ENCODE measurements at regions not wholly inside any gene's neighbourhood (a gene's known extent, or its start where the extent isn't known, plus 50 kb on each side); places are given as distances from the start of the nearest gene placed in this dataset.

DNA sequence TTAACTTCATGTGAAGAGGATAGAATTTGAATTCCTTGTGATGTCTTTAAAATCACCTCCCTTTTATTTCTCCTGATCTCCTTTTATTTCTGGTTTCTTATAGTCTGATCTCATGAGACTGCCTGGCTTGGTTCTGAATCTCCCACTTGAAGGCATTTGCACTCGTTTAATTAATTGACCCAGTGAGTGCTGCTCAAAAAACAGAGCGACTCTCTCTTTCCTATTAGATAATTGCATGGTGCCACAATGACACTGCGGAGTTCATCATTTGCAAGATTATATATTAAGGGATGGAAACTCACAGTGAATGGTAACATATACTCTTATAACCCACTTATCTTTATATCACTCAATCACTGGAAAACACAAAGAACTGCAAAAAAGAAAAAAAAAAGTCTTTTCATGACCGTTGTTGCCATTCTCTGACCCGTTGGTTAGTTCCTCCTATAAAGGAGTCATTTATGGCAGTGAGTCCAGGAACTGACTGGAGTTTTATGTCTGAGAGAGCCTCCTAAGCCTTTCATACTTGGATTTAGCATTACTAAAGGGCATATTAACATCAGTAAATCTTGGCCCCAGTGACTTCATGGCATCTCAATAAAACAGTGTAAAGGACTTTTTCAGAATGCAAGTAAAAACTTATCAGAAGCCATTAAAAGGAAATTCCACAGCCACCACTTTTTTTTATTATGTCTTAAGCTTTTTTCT lies 103.3 kb upstream of the EPHA4 start:
- intact Hi-C loops (cut with DNase I; ENCODE audit: low total_unique reads): no loop called here
- Histone ChIP-seq H3K9me3 (no peaks in the 10 kb centered on the region), H3K27me3 (no peaks in the 10 kb centered on the region), H3K4me3 (no peak overlapping the region), H3K27ac (no peak overlapping the region), H3K4me1 (no peaks in the 10 kb centered on the region), H3K36me3 (no peaks in the 10 kb centered on the region)
- TF ChIP-seq, protein P1, sequence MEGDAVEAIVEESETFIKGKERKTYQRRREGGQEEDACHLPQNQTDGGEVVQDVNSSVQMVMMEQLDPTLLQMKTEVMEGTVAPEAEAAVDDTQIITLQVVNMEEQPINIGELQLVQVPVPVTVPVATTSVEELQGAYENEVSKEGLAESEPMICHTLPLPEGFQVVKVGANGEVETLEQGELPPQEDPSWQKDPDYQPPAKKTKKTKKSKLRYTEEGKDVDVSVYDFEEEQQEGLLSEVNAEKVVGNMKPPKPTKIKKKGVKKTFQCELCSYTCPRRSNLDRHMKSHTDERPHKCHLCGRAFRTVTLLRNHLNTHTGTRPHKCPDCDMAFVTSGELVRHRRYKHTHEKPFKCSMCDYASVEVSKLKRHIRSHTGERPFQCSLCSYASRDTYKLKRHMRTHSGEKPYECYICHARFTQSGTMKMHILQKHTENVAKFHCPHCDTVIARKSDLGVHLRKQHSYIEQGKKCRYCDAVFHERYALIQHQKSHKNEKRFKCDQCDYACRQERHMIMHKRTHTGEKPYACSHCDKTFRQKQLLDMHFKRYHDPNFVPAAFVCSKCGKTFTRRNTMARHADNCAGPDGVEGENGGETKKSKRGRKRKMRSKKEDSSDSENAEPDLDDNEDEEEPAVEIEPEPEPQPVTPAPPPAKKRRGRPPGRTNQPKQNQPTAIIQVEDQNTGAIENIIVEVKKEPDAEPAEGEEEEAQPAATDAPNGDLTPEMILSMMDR (IDR thresholded peaks at IDR 0.05): no peak
- TF ChIP-seq POLR2A (IDR thresholded peaks at IDR 0.05): no peak
- no peak for DNase-seq

DNA sequence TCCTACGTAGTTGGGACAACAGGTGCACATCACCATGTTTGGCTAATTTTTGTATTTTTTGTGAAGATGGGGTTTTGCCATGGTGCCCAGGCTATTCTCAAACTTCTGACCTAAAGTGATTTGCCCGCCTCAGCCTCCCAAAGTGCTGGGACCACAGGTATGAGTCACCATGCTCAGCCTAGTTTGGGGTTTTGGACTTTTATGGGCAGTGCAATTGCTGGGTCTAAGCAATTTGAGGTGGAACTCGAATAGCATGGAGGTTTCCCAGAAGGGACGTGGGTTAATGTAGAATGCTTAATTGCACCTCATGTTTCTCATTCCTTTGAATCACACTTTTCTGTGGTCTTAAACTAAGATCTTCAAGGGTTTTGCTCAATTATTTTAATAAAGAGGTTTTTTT lies 102.3 kb upstream of the EPHA4 start:
- no peak for DNase-seq
- intact Hi-C loops (cut with DNase I; ENCODE audit: low total_unique reads): no loop called here
- Histone ChIP-seq H3K4me3 (no peak overlapping the region), H3K4me1 (no peaks in the 10 kb centered on the region), H3K27ac (no peak overlapping the region), H3K27me3 (no peaks in the 10 kb centered on the region), H3K9me3 (no peaks in the 10 kb centered on the region), H3K36me3 (no peaks in the 10 kb centered on the region)
- no peak for TF ChIP-seq POLR2A (IDR thresholded peaks at IDR 0.05)
- TF ChIP-seq, protein P1 (IDR thresholded peaks at IDR 0.05): no peak

DNA sequence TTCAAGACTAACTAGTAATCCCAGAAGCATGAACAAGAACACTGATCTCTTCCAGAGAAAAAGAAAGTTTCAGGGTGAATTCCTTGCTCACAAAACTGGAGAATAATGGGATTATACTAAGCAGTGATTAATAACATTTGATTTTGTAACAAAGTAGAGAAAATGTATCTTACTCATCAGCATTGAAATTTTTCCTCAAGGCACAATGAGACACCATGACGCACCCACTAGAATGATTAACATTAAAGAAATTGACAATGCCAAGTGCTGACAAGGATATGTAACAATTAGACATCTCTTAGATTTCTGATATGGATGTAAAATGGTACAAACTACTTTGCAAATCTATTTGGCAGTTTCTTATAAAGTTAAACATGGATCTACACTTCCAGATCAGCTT lies 101.1 kb upstream of the EPHA4 start:
- Histone ChIP-seq H3K9me3 (no peaks in the 10 kb centered on the region), H3K36me3 (no peaks in the 10 kb centered on the region), H3K27me3 (no peaks in the 10 kb centered on the region), H3K4me3 (no peak overlapping the region), H3K4me1 (no peaks in the 10 kb centered on the region), H3K27ac (no peak overlapping the region)
- intact Hi-C loops (cut with DNase I; ENCODE audit: low total_unique reads): no loop called here
- TF ChIP-seq, protein P1 (IDR thresholded peaks at IDR 0.05): no peak
- no peak for TF ChIP-seq POLR2A (IDR thresholded peaks at IDR 0.05)
- DNase-seq: no peak

DNA sequence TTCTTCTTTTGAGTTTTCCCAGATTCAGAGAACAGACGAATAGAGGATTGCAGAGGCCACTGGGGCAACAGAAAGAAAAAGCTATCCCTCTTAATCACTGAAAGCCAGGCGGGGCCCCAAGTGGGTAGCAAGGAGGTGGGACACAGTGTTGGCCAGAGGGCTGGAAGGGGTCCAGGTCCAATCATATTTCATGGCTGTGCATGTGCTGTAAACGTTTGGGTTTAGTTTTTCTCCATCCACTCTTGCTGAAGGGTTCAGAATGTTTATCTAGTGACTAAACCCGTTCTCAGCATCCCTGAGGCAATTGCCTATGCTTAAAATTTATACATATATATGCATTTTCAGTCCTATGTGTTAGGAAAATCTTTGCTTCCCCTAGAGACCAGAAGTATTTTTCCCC lies 99.4 kb upstream of the EPHA4 start:
- Histone ChIP-seq H3K36me3 (no peaks in the 10 kb centered on the region), H3K4me1 (no peaks in the 10 kb centered on the region), H3K27me3 (no peaks in the 10 kb centered on the region), H3K27ac (no peak overlapping the region), H3K4me3 (no peak overlapping the region), H3K9me3 (no peaks in the 10 kb centered on the region)
- DNase-seq: no peak
- intact Hi-C loops (cut with DNase I; ENCODE audit: low total_unique reads): no loop called here
- TF ChIP-seq, protein P1 (IDR thresholded peaks at IDR 0.05): no peak
- TF ChIP-seq POLR2A (IDR thresholded peaks at IDR 0.05): no peak

DNA sequence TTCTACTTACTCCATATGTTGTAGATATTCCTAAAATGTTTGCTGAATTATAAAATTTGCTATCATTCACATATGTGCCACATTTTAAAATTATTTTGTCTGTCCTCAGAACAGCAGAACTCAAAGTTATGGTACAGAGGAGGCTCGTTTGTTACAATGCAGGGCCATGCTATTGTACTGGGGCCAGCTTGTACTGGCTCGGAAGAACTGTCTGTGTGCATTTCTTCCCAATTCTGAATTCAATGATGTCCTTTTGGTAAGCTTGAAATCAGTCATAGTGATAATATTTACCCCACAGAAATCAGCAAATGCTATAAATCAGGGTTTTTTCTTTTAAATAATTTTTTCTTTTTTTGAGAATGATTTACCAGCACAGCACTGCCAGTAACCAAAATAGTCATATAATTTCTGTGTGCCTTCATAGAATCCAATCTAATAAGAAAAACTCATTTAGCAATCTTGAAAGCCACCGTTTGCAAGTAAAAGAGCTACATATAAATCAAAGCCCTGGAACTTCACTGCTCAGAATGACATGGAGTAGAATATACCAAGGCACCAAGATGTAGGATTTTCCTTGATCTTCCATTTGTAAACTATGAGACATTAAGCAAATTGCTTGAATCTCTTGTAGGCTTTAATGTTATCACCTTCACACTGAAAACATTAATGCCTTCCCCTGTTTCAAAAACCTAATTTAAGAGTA lies 90.7 kb upstream of the EPHA4 start:
- Histone ChIP-seq H3K27ac (no peak overlapping the region), H3K9me3 (no peaks in the 10 kb centered on the region), H3K27me3 (no peaks in the 10 kb centered on the region), H3K4me3 (no peak overlapping the region), H3K36me3 (no peaks in the 10 kb centered on the region), H3K4me1 (no peaks in the 10 kb centered on the region)
- intact Hi-C loops (cut with DNase I; ENCODE audit: low total_unique reads): no loop called here
- TF ChIP-seq, protein P1 (IDR thresholded peaks at IDR 0.05): no peak
- no peak for TF ChIP-seq POLR2A (IDR thresholded peaks at IDR 0.05)
- DNase-seq: no peak

All from uterus (tissue), 3 donors.